Aorta (tissue), 5 donors: ENCODE measurements at regions not wholly inside any gene's neighbourhood (a gene's known extent, or its start where the extent isn't known, plus 50 kb on each side); places are given as distances from the start of the nearest gene placed in this dataset.

Experiments
- ATAC-seq: fragments of 200-7000 bp; cut with Tn5 transposase; one replicate; pipeline ENCODE4 v1.9.1; 2022; ENCODE audit warnings: moderate library complexity; ENCODE audit not compliant: low FRiP score
- DNase-seq, 2 donors: peaks; one replicate each; pipeline ENCODE4 v3.0.0-alpha.2; 2020
- H3K27ac ChIP-seq, 2 donors: one replicate each; pipeline ENCODE4 v1.5.1; 2013; ENCODE audit warnings: low read length in 2 of 2, mild to moderate bottlenecking in 2 of 2, moderate library complexity in 2 of 2, control low read depth in 1 of 2, inconsistent platforms in 1 of 2, low read depth in 1 of 2
- H3K27me3 ChIP-seq, 2 donors: one replicate each; pipeline ENCODE4 v1.6.1; 2013; ENCODE audit warnings: control low read depth in 1 of 2, low read length in 1 of 2, mild to moderate bottlenecking in 1 of 2, moderate library complexity in 1 of 2; ENCODE audit not compliant: insufficient read depth in 2 of 2, control insufficient read depth in 1 of 2
- H3K36me3 ChIP-seq, 2 donors: one replicate each; pipeline ENCODE4 v1.6.1; 2013; ENCODE audit warnings: control low read depth in 1 of 2, low read length in 1 of 2, mild to moderate bottlenecking in 1 of 2; ENCODE audit not compliant: insufficient read depth in 2 of 2, control insufficient read depth in 1 of 2
- H3K4me1 ChIP-seq, 2 donors: one replicate each; pipeline ENCODE4 v1.6.1; 2013; ENCODE audit warnings: low read length in 2 of 2, control low read depth in 1 of 2, mild to moderate bottlenecking in 1 of 2, moderate library complexity in 1 of 2; ENCODE audit not compliant: insufficient read depth in 2 of 2, control insufficient read depth in 1 of 2
- H3K4me3 ChIP-seq, 2 donors: one replicate each; pipeline ENCODE4 v1.5.1; 2013; ENCODE audit warnings: low read length in 2 of 2, control low read depth in 1 of 2, mild to moderate bottlenecking in 1 of 2
- H3K9me3 ChIP-seq: one replicate; pipeline ENCODE4 v1.6.1; 2013; ENCODE audit warnings: mild to moderate bottlenecking, low read length; ENCODE audit not compliant: control insufficient read depth
- WGBS, 2 donors: extraction: QIAGEN DNeasy Blood & Tissue Kit; methylation state at CpG; one replicate each; pipeline ENCODE4 v1.1.7; 2013; 5-methylcytosine and 5-hydroxymethylcytosine counted together
- intact Hi-C, 2 donors: fragments of 100-400 bp; cut with DNase I; formaldehyde crosslinking; loops; one replicate each; pipeline versions ENCODE4 v1.14.2 to v1.15.0; 2022
- donor health status: healthy with polysubstance abuse.
- donor health status: Bipolar disorder and iron deficiency.
- donor health status: DM: no; HTN: no; CAD: no.
- donor health status: DM: no; HTN: no; CAD: no.
- donor health status: DM: yes; HTN: yes; CAD: no.

DNA sequence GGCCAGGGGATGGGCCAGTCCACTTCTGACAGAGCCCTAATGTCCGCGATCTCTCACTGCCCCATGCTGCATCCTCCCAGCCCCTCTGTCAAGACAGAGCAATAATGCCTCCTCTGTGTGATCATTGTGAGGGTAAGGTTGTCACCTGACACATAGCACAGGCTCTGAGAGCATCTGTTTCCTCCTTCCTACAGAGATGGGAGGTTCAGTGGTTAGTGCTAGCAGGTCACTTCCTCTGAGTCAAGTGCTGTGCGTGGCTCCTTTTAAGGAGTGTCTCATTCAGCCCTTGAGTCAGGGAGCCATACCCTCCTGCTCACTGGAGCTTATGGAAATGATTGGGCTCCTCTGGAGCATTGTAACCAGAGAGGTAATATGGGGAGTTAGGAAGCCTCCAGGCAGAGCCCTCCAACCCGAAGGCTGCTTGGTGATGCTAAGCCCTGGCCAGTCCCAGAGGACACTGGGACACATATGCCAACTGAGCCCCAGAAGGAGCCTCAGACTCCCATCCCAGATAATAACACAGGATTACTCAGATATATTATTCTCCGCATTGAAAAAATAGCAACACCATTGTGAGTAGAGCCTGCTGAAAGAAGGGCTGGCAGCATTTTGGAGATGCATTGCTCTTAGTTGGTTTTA lies 189.0 kb downstream of the GALNT1 start:
- intact Hi-C loops = no loop called here
- no peak overlapping the region for H3K4me3 ChIP-seq

DNA sequence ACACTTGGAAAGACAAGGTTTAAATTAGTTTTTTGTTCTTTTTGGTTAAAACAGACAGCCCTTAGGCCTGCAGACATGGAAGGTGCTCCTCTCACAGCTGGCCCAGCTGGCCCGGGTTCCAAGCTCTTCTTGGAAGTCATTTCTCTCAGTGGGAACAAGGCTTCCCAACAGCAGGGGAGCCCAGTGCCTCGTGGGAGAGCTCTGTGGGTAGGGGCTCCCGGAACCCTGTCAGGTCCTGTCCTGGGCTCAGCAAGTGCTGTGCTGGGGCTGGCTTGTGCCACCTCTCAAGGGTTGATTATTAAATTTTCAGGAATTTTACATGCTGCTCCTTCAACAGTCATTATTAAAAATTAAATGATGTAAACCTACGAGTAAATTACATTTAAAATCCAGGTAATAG lies 189.6 kb downstream of the GALNT1 start:
- no peaks in the 10 kb centered on the region for H3K4me1 ChIP-seq
- H3K27me3 ChIP-seq = no peaks in the 10 kb centered on the region
- no peaks in the 10 kb centered on the region for H3K9me3 ChIP-seq
- H3K36me3 ChIP-seq = no peaks in the 10 kb centered on the region
- no peak overlapping the region for H3K27ac ChIP-seq
- intact Hi-C loops = no loop called here
- peak; percentile 54 for ATAC-seq
- DNase-seq = no peak
- H3K4me3 ChIP-seq = no peak overlapping the region
- 73 to 74% methylated on average over 4 of the region's 4 CpGs for WGBS, 2 donors

More for the DNA sequence above, 189.0 kb downstream of the GALNT1 start:
- no peak for DNase-seq
- no peaks in the 10 kb centered on the region for H3K27me3 ChIP-seq
- ATAC-seq = peak; percentile 22
- no peaks in the 10 kb centered on the region for H3K36me3 ChIP-seq
- no peak overlapping the region for H3K27ac ChIP-seq
- no peaks in the 10 kb centered on the region for H3K4me1 ChIP-seq
- H3K9me3 ChIP-seq = no peaks in the 10 kb centered on the region
- WGBS, 2 donors = 63 to 70% methylated on average over 5 of the region's 5 CpGs

DNA sequence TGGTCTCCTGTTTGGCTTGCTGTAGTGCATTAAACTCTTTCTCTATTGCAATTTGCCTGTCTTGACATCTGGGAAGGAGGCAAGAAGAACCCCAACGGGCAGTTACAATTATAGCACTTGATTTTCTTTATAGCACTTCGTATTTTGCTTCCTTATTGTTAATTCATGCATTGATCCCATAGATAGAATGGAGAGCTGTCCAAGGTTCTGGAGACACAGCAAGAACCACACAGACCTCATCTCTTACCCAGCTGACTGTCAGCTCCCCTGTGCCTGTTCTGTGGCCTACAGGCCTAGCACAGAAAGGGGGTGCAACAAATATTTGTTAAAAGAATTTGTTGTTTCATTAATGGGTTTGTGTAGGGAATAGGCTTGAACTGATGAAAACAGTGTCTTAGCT lies 194.3 kb downstream of the GALNT1 start:
- intact Hi-C loops = no loop called here
- Histone ChIP-seq H3K4me3 (no peak overlapping the region), H3K4me1 (no peaks in the 10 kb centered on the region), H3K27me3 (no peaks in the 10 kb centered on the region), H3K36me3 (no peaks in the 10 kb centered on the region), H3K27ac (no peak overlapping the region), H3K9me3 (no peaks in the 10 kb centered on the region)
- no peak for DNase-seq
- ATAC-seq = no peak
- WGBS, 2 donors = 31 to 49% methylated on average over 2 of the region's 2 CpGs

DNA sequence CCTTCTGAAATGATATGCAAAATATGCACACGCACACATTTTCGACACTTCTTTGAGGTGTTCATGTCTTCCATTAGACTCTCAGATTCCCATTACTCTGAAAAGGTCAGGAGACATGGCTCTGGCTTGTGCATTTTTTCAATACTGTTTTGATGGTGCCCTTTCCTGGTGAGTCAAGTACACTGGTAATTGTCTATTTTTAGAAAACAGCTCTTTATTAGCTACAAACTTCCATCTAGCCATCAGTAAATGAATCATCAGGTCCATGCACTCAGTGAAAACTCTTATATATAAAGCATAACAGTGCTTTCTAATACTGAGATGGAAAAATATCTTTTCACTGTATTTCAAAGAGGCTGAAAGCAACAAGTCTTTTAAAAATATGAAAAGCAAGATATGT lies 194.9 kb downstream of the GALNT1 start:
- no peak overlapping the region for H3K4me3 ChIP-seq
- H3K27ac ChIP-seq = no peak overlapping the region
- no peak for ATAC-seq
- DNase-seq = no peak
- no peaks in the 10 kb centered on the region for H3K36me3 ChIP-seq
- intact Hi-C loops = no loop called here
- 96 to 98% methylated on average over 2 of the region's 2 CpGs for WGBS, 2 donors
- H3K9me3 ChIP-seq = no peaks in the 10 kb centered on the region
- no peaks in the 10 kb centered on the region for H3K4me1 ChIP-seq
- H3K27me3 ChIP-seq = no peaks in the 10 kb centered on the region

- no peak overlapping the region for H3K4me3 ChIP-seq
- no peaks in the 10 kb centered on the region for H3K4me1 ChIP-seq
- no peak overlapping the region for H3K27ac ChIP-seq
- DNase-seq (no peak), ATAC-seq (no peak)
- WGBS, 2 donors = 71 to 79% methylated on average over 4 of the region's 4 CpGs
- no peaks in the 10 kb centered on the region for H3K36me3 ChIP-seq
- no peaks in the 10 kb centered on the region for H3K27me3 ChIP-seq
- intact Hi-C loops = no loop called here
- H3K9me3 ChIP-seq = no peaks in the 10 kb centered on the region
These were observed 195.4 kb upstream of the RMP24 start for GRCh38 chr18:35777039-35777438.

- ATAC-seq (no peak), DNase-seq (no peak)
- no peaks in the 10 kb centered on the region for H3K4me1 ChIP-seq
- 34 to 36% methylated on average over 4 of the region's 4 CpGs for WGBS, 2 donors
- no peak overlapping the region for H3K27ac ChIP-seq
- H3K36me3 ChIP-seq = no peaks in the 10 kb centered on the region
- intact Hi-C loops = no loop called here
- no peak overlapping the region for H3K4me3 ChIP-seq
- no peaks in the 10 kb centered on the region for H3K27me3 ChIP-seq
- no peaks in the 10 kb centered on the region for H3K9me3 ChIP-seq
These were observed 193.4 kb upstream of the RMP24 start for GRCh38 chr18:35778850-35779627.

- intact Hi-C loops = no loop called here
- no peaks in the 10 kb centered on the region for H3K4me1 ChIP-seq
- DNase-seq (no peak), ATAC-seq (no peak)
- H3K9me3 ChIP-seq = no peaks in the 10 kb centered on the region
- WGBS, 2 donors = 81 to 82% methylated on average over 5 of the region's 5 CpGs
- H3K4me3 ChIP-seq = no peak overlapping the region
- H3K27ac ChIP-seq = no peak overlapping the region
- H3K27me3 ChIP-seq = no peaks in the 10 kb centered on the region
- H3K36me3 ChIP-seq = no peaks in the 10 kb centered on the region
These were observed 191.5 kb upstream of the RMP24 start for GRCh38 chr18:35780937-35781336.

DNA sequence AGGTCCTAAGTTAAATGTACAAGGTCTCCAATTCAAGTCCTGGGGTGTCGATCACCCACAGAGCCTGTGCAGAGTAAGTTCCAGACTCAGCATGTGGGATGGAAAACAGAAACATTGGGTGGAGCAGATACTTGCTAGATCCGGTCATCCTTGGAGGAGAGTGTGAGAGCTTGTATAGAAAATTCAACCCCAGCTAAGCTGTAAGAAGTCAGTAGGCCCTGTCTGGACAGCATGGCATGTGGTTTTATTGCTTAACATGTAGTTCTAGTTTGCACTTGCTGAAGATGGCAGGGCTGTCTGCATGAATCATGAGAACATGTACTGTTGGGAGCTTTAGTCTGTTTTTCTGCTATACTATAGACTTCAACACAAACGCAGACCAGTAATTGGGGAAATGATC lies 189.6 kb upstream of the RMP24 start:
- no peaks in the 10 kb centered on the region for H3K27me3 ChIP-seq
- no peak for ATAC-seq
- WGBS, 2 donors = 69 to 78% methylated on average over 3 of the region's 3 CpGs
- no peak overlapping the region for H3K27ac ChIP-seq
- no peak overlapping the region for H3K4me3 ChIP-seq
- intact Hi-C loops = no loop called here
- H3K4me1 ChIP-seq = no peaks in the 10 kb centered on the region
- no peaks in the 10 kb centered on the region for H3K36me3 ChIP-seq
- no peaks in the 10 kb centered on the region for H3K9me3 ChIP-seq
- no peak for DNase-seq

- no peak overlapping the region for H3K4me3 ChIP-seq
- no peak overlapping the region for H3K27ac ChIP-seq
- intact Hi-C loops = no loop called here
- 76% methylated on average over 3 of the region's 3 CpGs for WGBS, 2 donors
- no peaks in the 10 kb centered on the region for H3K4me1 ChIP-seq
- DNase-seq = no peak
- ATAC-seq = no peak
- no peaks in the 10 kb centered on the region for H3K9me3 ChIP-seq
- H3K36me3 ChIP-seq = no peaks in the 10 kb centered on the region
- H3K27me3 ChIP-seq = no peaks in the 10 kb centered on the region
These were observed 186.0 kb upstream of the RMP24 start for GRCh38 chr18:35786365-35787042.
